CD14-positive monocyte (primary cell): ENCODE measurements at regions not wholly inside any gene's neighbourhood (a gene's known extent, or its start where the extent isn't known, plus 50 kb on each side); places are given as distances from the start of the nearest gene placed in this dataset.

Source experiments
- DNase-seq, 3 donors: peaks; one replicate each; pipeline ENCODE4 v3.0.0-alpha.2; 2011 to 2022
- H2AFZ ChIP-seq: 2 replicates; pipeline ENCODE4 v1.6.0; 2012; ENCODE audit warnings: mild to moderate bottlenecking, low read depth, low read length, inconsistent platforms; ENCODE audit not compliant: insufficient read depth, poor library complexity, severe bottlenecking
- H3K27ac ChIP-seq, 2 donors: 1 replicate in 1 of 2; 2 replicates in 1 of 2; pipeline ENCODE4 v1.5.1; 2012 to 2013; ENCODE audit warnings: low read length in 2 of 2, control low read depth in 1 of 2, inconsistent platforms in 1 of 2, low read depth in 1 of 2, mild to moderate bottlenecking in 1 of 2
- H3K27me3 ChIP-seq, 2 donors: one replicate each; pipeline versions ENCODE4 v1.6.0 to v1.6.1; 2011 to 2013; ENCODE audit warnings: low read length in 2 of 2; ENCODE audit not compliant: control insufficient read depth in 2 of 2, insufficient read depth in 2 of 2
- H3K36me3 ChIP-seq, 2 donors: replicated peaks in 1 of 2; 1 replicate in 1 of 2; 2 replicates in 1 of 2; pipeline versions ENCODE4 v1.5.1 to v1.6.1; 2012 to 2013; ENCODE audit warnings: low read length in 2 of 2, control low read depth in 1 of 2, inconsistent platforms in 1 of 2, mild to moderate bottlenecking in 1 of 2; ENCODE audit not compliant: insufficient read depth in 2 of 2, control insufficient read depth in 1 of 2
- H3K4me1 ChIP-seq, 2 donors: 1 replicate in 1 of 2; 2 replicates in 1 of 2; pipeline versions ENCODE4 v1.5.1 to v1.6.1; 2012 to 2013; ENCODE audit warnings: low read length in 2 of 2, control low read depth in 1 of 2, inconsistent platforms in 1 of 2, mild to moderate bottlenecking in 1 of 2, moderate library complexity in 1 of 2; ENCODE audit not compliant: insufficient read depth in 2 of 2, control insufficient read depth in 1 of 2
- H3K4me2 ChIP-seq: replicated peaks from 2 replicates; pipeline ENCODE3; 2012; ENCODE audit warnings: low read length, moderate library complexity, mild to moderate bottlenecking; ENCODE audit not compliant: poor library complexity, severe bottlenecking; ENCODE audit errors: extremely low read depth
- H3K4me3 ChIP-seq, 3 experiments: fragments of 200-600 bp in 1 of 3; sonication (generic) in 1 of 3; replicated peaks in 1 of 3; 1 replicate in 2 of 3; 2 replicates in 1 of 3; pipeline ENCODE4 v1.5.1; 2011 to 2013; ENCODE audit warnings: low read length in 3 of 3, mild to moderate bottlenecking in 3 of 3, control low read depth in 2 of 3, low read depth in 2 of 3, inconsistent platforms in 1 of 3, moderate library complexity in 1 of 3
- H3K79me2 ChIP-seq: 2 replicates; pipeline ENCODE4 v1.6.0; 2012; ENCODE audit warnings: mild to moderate bottlenecking, control low read depth, inconsistent platforms, low read length, moderate library complexity; ENCODE audit not compliant: insufficient read depth
- H3K9ac ChIP-seq: 2 replicates; pipeline ENCODE4 v1.6.0; 2017; ENCODE audit warnings: low read length, mild to moderate bottlenecking; ENCODE audit not compliant: insufficient read depth, poor library complexity, severe bottlenecking
- H3K9me3 ChIP-seq, 2 donors: replicated peaks in 1 of 2; 1 replicate in 1 of 2; 2 replicates in 1 of 2; pipeline versions ENCODE4 v1.5.1 to v1.6.1; 2012 to 2013; ENCODE audit warnings: low read length in 2 of 2, control low read depth in 1 of 2; ENCODE audit not compliant: control insufficient read depth in 1 of 2, insufficient read depth in 1 of 2
- H4K20me1 ChIP-seq: 2 replicates; pipeline ENCODE4 v1.6.0; 2012; ENCODE audit warnings: mild to moderate bottlenecking, low read length, control low read depth, moderate library complexity; ENCODE audit not compliant: insufficient read depth
- H3K27ac Mint-ChIP-seq, 7 donors: one replicate each; pipeline ENCODE4 v1.8.0; 2020; ENCODE audit warnings: mild to moderate bottlenecking in 7 of 7, mixed read lengths in 7 of 7, moderate library complexity in 6 of 7, inconsistent platforms in 2 of 7
- H3K27me3 Mint-ChIP-seq, 3 donors: one replicate each; pipeline ENCODE4 v1.8.0; 2021 to 2022; ENCODE audit warnings: low read depth in 3 of 3, mild to moderate bottlenecking in 3 of 3, mixed read lengths in 3 of 3, moderate library complexity in 3 of 3, inconsistent platforms in 1 of 3
- H3K36me3 Mint-ChIP-seq, 2 donors: one replicate each; pipeline ENCODE4 v1.8.0; 2020; ENCODE audit warnings: mixed read lengths in 2 of 2, inconsistent platforms in 1 of 2, mild to moderate bottlenecking in 1 of 2
- H3K4me1 Mint-ChIP-seq: one replicate; pipeline ENCODE4 v1.8.0; 2020; ENCODE audit warnings: mild to moderate bottlenecking, mixed read lengths
- H3K4me3 Mint-ChIP-seq, 2 donors: one replicate each; pipeline ENCODE4 v1.8.0; 2020; ENCODE audit warnings: mild to moderate bottlenecking in 2 of 2, mixed read lengths in 2 of 2, moderate library complexity in 1 of 2
- H3K9me3 Mint-ChIP-seq, 7 donors: one replicate each; pipeline ENCODE4 v1.8.0; 2020 to 2022; ENCODE audit warnings: mixed read lengths in 7 of 7, mild to moderate bottlenecking in 6 of 7, moderate library complexity in 6 of 7, inconsistent platforms in 2 of 7
- CTCF ChIP-seq: fragments of 200-600 bp; IDR thresholded peaks from one replicate; pipeline ENCODE4 v1.8.0; 2022; ENCODE audit warnings: antibody characterized with exemption, mild to moderate bottlenecking
- WGBS: methylation state at CpG from one replicate; pipeline ENCODE4 v1.1.5; 2013; ENCODE audit warnings: missing lambda C conversion rate; ENCODE audit not compliant: insufficient coverage; 5-methylcytosine and 5-hydroxymethylcytosine counted together
- intact Hi-C, 2 donors: fragments of 100-400 bp; cut with micrococcal nuclease; formaldehyde crosslinking; loops; one replicate each; pipeline versions ENCODE4 v1.15.0 to v1.15.1; 2023

GRCh38 chr12:24639641-24640040 lies 309.3 kb downstream of the BCAT1 start:
- Histone ChIP-seq H3K4me2 (no peak overlapping the region), H3K4me1 (no peaks in the 10 kb centered on the region), H3K36me3 (no peaks in the 10 kb centered on the region), H3K79me2 (no peaks in the 10 kb centered on the region), H3K4me3 (no peak overlapping the region), H4K20me1 (no peaks in the 10 kb centered on the region), H2AFZ (no peak overlapping the region), H3K9me3 (no peaks in the 10 kb centered on the region), H3K27me3 (no peaks in the 10 kb centered on the region), H3K27ac (no peak overlapping the region), H3K9ac (no peak overlapping the region)
- Mint-ChIP-seq H3K27me3 (peaks cover 0 to 1% (median 0%) of the 10 kb centered on the region in 3 donors), H3K36me3 (no peaks in the 10 kb centered on the region), H3K27ac (no peak overlapping the region), H3K4me3 (no peak overlapping the region), H3K9me3 (no peaks in the 10 kb centered on the region), H3K4me1 (no peaks in the 10 kb centered on the region)
- no CpG with 5 or more reads among the region's 1 CpG for WGBS
- DNase-seq: no peak
- TF ChIP-seq CTCF: no peak
- intact Hi-C loops: no loop called here

GRCh38 chr12:24632466-24632865 lies 316.4 kb downstream of the BCAT1 start:
- H3K27me3 Mint-ChIP-seq: peaks cover 0 to 1% (median under 1%) of the 10 kb centered on the region in 3 donors
- Histone ChIP-seq H3K4me2 (no peak overlapping the region), H3K27ac (no peak overlapping the region), H3K9ac (no peak overlapping the region), H3K4me3 (no peak overlapping the region), H3K9me3 (no peaks in the 10 kb centered on the region), H3K4me1 (no peaks in the 10 kb centered on the region), H4K20me1 (no peaks in the 10 kb centered on the region), H3K79me2 (no peaks in the 10 kb centered on the region), H2AFZ (no peak overlapping the region), H3K27me3 (no peaks in the 10 kb centered on the region), H3K36me3 (no peaks in the 10 kb centered on the region)
- TF ChIP-seq CTCF: no peak
- no peaks in the 10 kb centered on the region for H3K36me3 Mint-ChIP-seq
- no peak overlapping the region for H3K27ac Mint-ChIP-seq
- no peaks in the 10 kb centered on the region for H3K4me1 Mint-ChIP-seq
- no peak overlapping the region for H3K4me3 Mint-ChIP-seq
- H3K9me3 Mint-ChIP-seq: peaks cover 0 to 1% (median 0%) of the 10 kb centered on the region in 7 donors
- intact Hi-C loops: no loop called here
- no CpG with 5 or more reads among the region's 1 CpG for WGBS
- no peak for DNase-seq
